ENCODE measurements at regions not wholly inside any gene's neighbourhood (a gene's known extent, or its start where the extent isn't known, plus 50 kb on each side); places are given as distances from the start of the nearest gene placed in this dataset.

DNA sequence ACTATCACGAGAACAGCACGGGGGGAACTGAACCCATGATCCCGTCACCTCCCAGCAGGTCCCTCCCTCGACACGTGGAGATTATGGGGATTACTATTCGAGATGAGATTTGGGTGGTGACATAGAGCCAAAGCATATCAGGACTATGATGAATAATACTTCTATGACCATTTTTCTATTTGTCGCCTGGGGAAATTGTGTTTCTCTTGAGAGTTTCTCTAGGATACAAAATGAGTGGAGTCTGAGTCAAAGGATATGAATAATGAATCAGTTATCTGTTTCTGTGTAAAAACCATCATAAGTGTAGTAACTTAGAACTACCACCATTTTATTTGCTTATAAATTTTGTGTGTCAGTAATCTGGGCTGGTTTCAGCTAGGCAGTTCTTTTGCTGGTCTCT, 533.0 kb upstream of the ARX start:
- POLR2A ChIA-PET: no interaction called here
- DNase-seq (ENCODE audit: low spot score) (no peak), ATAC-seq (no peak)
- CTCF ChIA-PET: no interaction called here
- TF ChIP-seq ZBTB21 (CRISPR knock-in tag; IDR thresholded peaks at IDR 0.05; ENCODE audit: borderline replicate concordance) (no peak), KAT7 (CRISPR knock-in tag; IDR thresholded peaks at IDR 0.05; ENCODE audit: borderline replicate concordance) (no peak), NR3C1 (CRISPR knock-in tag; conservative IDR thresholded peaks at IDR 0.05; ENCODE audit: low read depth) (no peak), NR2C2 (CRISPR knock-in tag; IDR thresholded peaks at IDR 0.05) (no peak), CBFB (CRISPR knock-in tag; IDR thresholded peaks at IDR 0.05; ENCODE audit: low read depth) (no peak), ETV6 (CRISPR knock-in tag; IDR thresholded peaks at IDR 0.05) (no peak), SP1 (CRISPR knock-in tag; conservative IDR thresholded peaks at IDR 0.05) (no peak), TEAD1 (CRISPR knock-in tag; IDR thresholded peaks at IDR 0.05) (no peak), SMAD3 (CRISPR knock-in tag; IDR thresholded peaks at IDR 0.05; ENCODE audit: borderline replicate concordance) (no peak), GABPB1 (CRISPR knock-in tag; IDR thresholded peaks at IDR 0.05) (no peak)
- TF ChIP-seq, protein P1, sequence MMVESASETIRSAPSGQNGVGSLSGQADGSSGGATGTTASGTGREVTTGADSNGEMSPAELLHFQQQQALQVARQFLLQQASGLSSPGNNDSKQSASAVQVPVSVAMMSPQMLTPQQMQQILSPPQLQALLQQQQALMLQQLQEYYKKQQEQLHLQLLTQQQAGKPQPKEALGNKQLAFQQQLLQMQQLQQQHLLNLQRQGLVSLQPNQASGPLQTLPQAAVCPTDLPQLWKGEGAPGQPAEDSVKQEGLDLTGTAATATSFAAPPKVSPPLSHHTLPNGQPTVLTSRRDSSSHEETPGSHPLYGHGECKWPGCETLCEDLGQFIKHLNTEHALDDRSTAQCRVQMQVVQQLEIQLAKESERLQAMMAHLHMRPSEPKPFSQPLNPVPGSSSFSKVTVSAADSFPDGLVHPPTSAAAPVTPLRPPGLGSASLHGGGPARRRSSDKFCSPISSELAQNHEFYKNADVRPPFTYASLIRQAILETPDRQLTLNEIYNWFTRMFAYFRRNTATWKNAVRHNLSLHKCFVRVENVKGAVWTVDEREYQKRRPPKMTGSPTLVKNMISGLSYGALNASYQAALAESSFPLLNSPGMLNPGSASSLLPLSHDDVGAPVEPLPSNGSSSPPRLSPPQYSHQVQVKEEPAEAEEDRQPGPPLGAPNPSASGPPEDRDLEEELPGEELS (CRISPR knock-in tag; IDR thresholded peaks at IDR 0.05): no peak
- TF ChIP-seq, protein P2, sequence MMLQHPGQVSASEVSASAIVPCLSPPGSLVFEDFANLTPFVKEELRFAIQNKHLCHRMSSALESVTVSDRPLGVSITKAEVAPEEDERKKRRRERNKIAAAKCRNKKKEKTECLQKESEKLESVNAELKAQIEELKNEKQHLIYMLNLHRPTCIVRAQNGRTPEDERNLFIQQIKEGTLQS (CRISPR knock-in tag; conservative IDR thresholded peaks at IDR 0.05): no peak
- TF ChIP-seq, protein P3, sequence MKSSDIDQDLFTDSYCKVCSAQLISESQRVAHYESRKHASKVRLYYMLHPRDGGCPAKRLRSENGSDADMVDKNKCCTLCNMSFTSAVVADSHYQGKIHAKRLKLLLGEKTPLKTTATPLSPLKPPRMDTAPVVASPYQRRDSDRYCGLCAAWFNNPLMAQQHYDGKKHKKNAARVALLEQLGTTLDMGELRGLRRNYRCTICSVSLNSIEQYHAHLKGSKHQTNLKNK (CRISPR knock-in tag; IDR thresholded peaks at IDR 0.05): no peak
- H3K4me3 Mint-ChIP-seq: no peak overlapping the region
- no peak overlapping the region for H3K27ac Mint-ChIP-seq
- H3K9me3 Mint-ChIP-seq: no peaks in the 10 kb centered on the region
- no peaks in the 10 kb centered on the region for H3K27me3 Mint-ChIP-seq (ENCODE audit: low read depth)
- H3K4me1 Mint-ChIP-seq: no peaks in the 10 kb centered on the region
- H3K36me3 Mint-ChIP-seq: no peaks in the 10 kb centered on the region

DNA sequence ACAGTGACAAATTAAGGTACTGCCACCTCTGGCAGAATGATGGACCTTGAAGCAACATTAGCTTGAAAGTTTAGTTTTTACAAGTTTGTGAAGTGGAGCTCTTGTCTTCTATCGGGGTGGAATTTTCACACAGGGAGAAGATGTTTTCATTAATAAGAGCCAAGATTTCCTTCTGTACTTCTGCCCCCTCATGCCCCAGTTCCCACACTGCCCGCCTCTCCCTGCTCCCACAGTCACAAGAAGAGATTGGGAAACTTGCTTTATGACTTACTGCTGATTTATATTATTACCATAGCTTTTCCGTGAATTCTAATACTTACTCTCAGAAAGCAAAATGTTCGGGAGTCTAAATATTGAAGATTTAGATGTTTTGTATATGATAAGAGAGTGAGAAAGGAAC, 539.8 kb upstream of the ARX start:
- no peak for TF ChIP-seq KAT7 (CRISPR knock-in tag; IDR thresholded peaks at IDR 0.05; ENCODE audit: borderline replicate concordance)
- TF ChIP-seq MXD4 (CRISPR knock-in tag; IDR thresholded peaks at IDR 0.05; ENCODE audit: borderline replicate concordance): no peak
- Mint-ChIP-seq H3K9me3 (no peaks in the 10 kb centered on the region), H3K27me3 (ENCODE audit: low read depth) (no peaks in the 10 kb centered on the region), H3K27ac (no peak overlapping the region), H3K4me3 (no peak overlapping the region), H3K4me1 (no peaks in the 10 kb centered on the region), H3K36me3 (no peaks in the 10 kb centered on the region)
- CTCF ChIA-PET: no interaction called here
- ATAC-seq (no peak), DNase-seq (ENCODE audit: low spot score) (no peak)
- POLR2A ChIA-PET: no interaction called here

DNA sequence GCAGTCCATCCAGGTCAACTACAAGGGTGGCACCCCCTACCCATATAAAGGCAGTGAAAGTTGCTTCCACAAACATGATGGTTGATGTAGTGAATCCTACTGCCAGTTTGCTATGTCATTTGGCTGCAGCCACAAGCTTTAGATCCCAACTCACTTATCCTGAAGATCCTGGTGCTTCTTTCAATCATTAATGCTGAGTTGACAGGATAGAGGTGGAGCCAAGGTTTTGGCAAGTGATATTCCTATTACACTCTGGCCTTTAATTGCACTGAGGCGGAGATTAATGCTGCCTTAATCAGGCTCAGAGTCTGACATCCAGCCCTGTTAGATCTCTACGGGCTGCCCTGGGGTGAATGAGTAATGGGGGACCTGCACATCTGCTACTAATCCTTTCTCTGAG, 542.4 kb upstream of the ARX start:
- Mint-ChIP-seq H3K27ac (no peak overlapping the region), H3K4me3 (no peak overlapping the region), H3K4me1 (no peaks in the 10 kb centered on the region), H3K9me3 (peaks cover 4% of the 10 kb centered on the region), H3K27me3 (ENCODE audit: low read depth) (no peaks in the 10 kb centered on the region), H3K36me3 (no peaks in the 10 kb centered on the region)
- ChIA-PET CTCF (no interaction called here), POLR2A (no interaction called here)
- DNase-seq (ENCODE audit: low spot score): no peak
- no peak for ATAC-seq
- TF ChIP-seq MYBL2 (CRISPR knock-in tag; IDR thresholded peaks at IDR 0.05) (no peak), TCF7 (CRISPR knock-in tag; IDR thresholded peaks at IDR 0.05; ENCODE audit: low read depth) (no peak), NR3C1 (CRISPR knock-in tag; conservative IDR thresholded peaks at IDR 0.05; ENCODE audit: low read depth) (no peak), JAZF1 (CRISPR knock-in tag; IDR thresholded peaks at IDR 0.05) (no peak), ZNF423 (CRISPR knock-in tag; IDR thresholded peaks at IDR 0.05) (no peak), SMAD4 (CRISPR knock-in tag; IDR thresholded peaks at IDR 0.05) (no peak), IRF2 (CRISPR knock-in tag; IDR thresholded peaks at IDR 0.05; ENCODE audit: borderline replicate concordance, low read depth) (no peak), ATF1 (CRISPR knock-in tag; IDR thresholded peaks at IDR 0.05) (no peak), ZNF396 (CRISPR knock-in tag; IDR thresholded peaks at IDR 0.05; ENCODE audit: borderline replicate concordance) (no peak), NR2C2 (CRISPR knock-in tag; IDR thresholded peaks at IDR 0.05) (no peak)
- TF ChIP-seq, protein P4, sequence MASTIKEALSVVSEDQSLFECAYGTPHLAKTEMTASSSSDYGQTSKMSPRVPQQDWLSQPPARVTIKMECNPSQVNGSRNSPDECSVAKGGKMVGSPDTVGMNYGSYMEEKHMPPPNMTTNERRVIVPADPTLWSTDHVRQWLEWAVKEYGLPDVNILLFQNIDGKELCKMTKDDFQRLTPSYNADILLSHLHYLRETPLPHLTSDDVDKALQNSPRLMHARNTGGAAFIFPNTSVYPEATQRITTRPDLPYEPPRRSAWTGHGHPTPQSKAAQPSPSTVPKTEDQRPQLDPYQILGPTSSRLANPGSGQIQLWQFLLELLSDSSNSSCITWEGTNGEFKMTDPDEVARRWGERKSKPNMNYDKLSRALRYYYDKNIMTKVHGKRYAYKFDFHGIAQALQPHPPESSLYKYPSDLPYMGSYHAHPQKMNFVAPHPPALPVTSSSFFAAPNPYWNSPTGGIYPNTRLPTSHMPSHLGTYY (CRISPR knock-in tag; IDR thresholded peaks at IDR 0.05): no peak
- TF ChIP-seq, protein P5, sequence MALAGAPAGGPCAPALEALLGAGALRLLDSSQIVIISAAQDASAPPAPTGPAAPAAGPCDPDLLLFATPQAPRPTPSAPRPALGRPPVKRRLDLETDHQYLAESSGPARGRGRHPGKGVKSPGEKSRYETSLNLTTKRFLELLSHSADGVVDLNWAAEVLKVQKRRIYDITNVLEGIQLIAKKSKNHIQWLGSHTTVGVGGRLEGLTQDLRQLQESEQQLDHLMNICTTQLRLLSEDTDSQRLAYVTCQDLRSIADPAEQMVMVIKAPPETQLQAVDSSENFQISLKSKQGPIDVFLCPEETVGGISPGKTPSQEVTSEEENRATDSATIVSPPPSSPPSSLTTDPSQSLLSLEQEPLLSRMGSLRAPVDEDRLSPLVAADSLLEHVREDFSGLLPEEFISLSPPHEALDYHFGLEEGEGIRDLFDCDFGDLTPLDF (CRISPR knock-in tag; IDR thresholded peaks at IDR 0.05): no peak
- TF ChIP-seq, protein P6, sequence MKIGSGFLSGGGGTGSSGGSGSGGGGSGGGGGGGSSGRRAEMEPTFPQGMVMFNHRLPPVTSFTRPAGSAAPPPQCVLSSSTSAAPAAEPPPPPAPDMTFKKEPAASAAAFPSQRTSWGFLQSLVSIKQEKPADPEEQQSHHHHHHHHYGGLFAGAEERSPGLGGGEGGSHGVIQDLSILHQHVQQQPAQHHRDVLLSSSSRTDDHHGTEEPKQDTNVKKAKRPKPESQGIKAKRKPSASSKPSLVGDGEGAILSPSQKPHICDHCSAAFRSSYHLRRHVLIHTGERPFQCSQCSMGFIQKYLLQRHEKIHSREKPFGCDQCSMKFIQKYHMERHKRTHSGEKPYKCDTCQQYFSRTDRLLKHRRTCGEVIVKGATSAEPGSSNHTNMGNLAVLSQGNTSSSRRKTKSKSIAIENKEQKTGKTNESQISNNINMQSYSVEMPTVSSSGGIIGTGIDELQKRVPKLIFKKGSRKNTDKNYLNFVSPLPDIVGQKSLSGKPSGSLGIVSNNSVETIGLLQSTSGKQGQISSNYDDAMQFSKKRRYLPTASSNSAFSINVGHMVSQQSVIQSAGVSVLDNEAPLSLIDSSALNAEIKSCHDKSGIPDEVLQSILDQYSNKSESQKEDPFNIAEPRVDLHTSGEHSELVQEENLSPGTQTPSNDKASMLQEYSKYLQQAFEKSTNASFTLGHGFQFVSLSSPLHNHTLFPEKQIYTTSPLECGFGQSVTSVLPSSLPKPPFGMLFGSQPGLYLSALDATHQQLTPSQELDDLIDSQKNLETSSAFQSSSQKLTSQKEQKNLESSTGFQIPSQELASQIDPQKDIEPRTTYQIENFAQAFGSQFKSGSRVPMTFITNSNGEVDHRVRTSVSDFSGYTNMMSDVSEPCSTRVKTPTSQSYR (CRISPR knock-in tag; IDR thresholded peaks at IDR 0.05): no peak
- TF ChIP-seq, protein P7, sequence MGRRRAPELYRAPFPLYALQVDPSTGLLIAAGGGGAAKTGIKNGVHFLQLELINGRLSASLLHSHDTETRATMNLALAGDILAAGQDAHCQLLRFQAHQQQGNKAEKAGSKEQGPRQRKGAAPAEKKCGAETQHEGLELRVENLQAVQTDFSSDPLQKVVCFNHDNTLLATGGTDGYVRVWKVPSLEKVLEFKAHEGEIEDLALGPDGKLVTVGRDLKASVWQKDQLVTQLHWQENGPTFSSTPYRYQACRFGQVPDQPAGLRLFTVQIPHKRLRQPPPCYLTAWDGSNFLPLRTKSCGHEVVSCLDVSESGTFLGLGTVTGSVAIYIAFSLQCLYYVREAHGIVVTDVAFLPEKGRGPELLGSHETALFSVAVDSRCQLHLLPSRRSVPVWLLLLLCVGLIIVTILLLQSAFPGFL (CRISPR knock-in tag; IDR thresholded peaks at IDR 0.05; ENCODE audit: borderline replicate concordance): no peak
